ENCODE measurements at regions not wholly inside any gene's neighbourhood (a gene's known extent, or its start where the extent isn't known, plus 50 kb on each side); places are given as distances from the start of the nearest gene placed in this dataset.
A peak's percentile ranks its signal among the peaks of the same experiment; 100 is the strongest.

- DNase-seq: no peak
Observed at GRCh38 chr3:106184540-106185457, 316.0 kb upstream of the CBLB start.

- no peak for DNase-seq
Observed at GRCh38 chr3:106185949-106186348, 317.1 kb upstream of the CBLB start.

- no peak for DNase-seq
Observed at GRCh38 chr3:106190296-106190695, 321.5 kb upstream of the CBLB start.

GRCh38 chr3:106191211-106191610 lies 322.4 kb upstream of the CBLB start:
- no peak for DNase-seq

- no peak for DNase-seq
Observed at GRCh38 chr3:106191913-106192312, 323.1 kb upstream of the CBLB start.

- no peak for DNase-seq
Observed at GRCh38 chr3:106193876-106194275, 325.1 kb upstream of the CBLB start.

GRCh38 chr3:106194726-106195125 lies 325.9 kb upstream of the CBLB start:
- no peak for DNase-seq

- DNase-seq: no peak
Observed at GRCh38 chr3:106197532-106198194, 328.9 kb upstream of the CBLB start.

- DNase-seq: no peak
Observed at GRCh38 chr3:106204160-106204868, 335.5 kb upstream of the CBLB start.

GRCh38 chr3:106206146-106206545 lies 337.3 kb upstream of the CBLB start:
- peak; percentile 15 to 29 for DNase-seq

- no peak for DNase-seq
Observed at GRCh38 chr3:106206613-106207012, 337.8 kb upstream of the CBLB start.

GRCh38 chr3:106208251-106208650 lies 339.4 kb upstream of the CBLB start:
- no peak for DNase-seq

- no peak for DNase-seq
Observed at GRCh38 chr3:106208967-106209366, 340.2 kb upstream of the CBLB start.

- DNase-seq: no peak
Observed at GRCh38 chr3:106209482-106209881, 340.7 kb upstream of the CBLB start.

- DNase-seq: no peak
Observed at GRCh38 chr3:106210923-106211322, 342.1 kb upstream of the CBLB start.

GRCh38 chr3:106212665-106213222 lies 343.9 kb upstream of the CBLB start:
- DNase-seq: no peak

- no peak for DNase-seq
Observed at GRCh38 chr3:106213954-106214353, 345.1 kb upstream of the CBLB start.

- DNase-seq: no peak
Observed at GRCh38 chr3:106214641-106215040, 345.8 kb upstream of the CBLB start.

- peak in 1 of 2 donors; percentile 18 for DNase-seq
Observed at GRCh38 chr3:106215047-106215446, 346.2 kb upstream of the CBLB start.

- no peak for DNase-seq
Observed at GRCh38 chr3:106217745-106218144, 348.9 kb upstream of the CBLB start.

- DNase-seq: no peak
Observed at GRCh38 chr3:106227068-106227467, 358.3 kb upstream of the CBLB start.

GRCh38 chr3:106228271-106228670 lies 359.5 kb upstream of the CBLB start:
- no peak for DNase-seq
